GM19035 (cell line): ENCODE measurements at regions not wholly inside any gene's neighbourhood (a gene's known extent, or its start where the extent isn't known, plus 50 kb on each side); places are given as distances from the start of the nearest gene placed in this dataset.

ENCODE experiments used
- ATAC-seq: cut with Tn5 transposase; IDR thresholded peaks from one replicate; pipeline ENCODE4 v1.9.1; 2021; ENCODE audit not compliant: unreplicated experiment

- no peak for ATAC-seq
Measured at GRCh38 chr5:97670447-97670846, 487.4 kb upstream of the RIOK2 start.

DNA sequence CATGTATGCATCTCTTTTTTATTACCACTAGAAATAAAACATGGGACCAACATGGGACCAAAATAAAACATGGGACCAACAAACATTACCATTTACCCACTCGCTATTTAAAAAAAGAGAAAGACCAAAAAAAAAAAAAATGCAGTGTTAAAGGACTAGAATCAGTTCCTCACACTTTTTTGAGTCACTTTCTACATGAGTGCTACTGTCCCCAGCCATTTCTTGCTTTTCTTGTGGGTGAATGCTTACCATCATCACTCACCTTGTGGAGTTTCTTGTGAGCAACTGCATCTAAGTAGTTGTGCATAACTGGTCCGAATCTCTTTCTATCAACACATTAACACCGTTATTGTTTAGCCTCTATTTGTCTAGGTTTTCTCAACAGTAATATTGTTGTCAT, 493.6 kb upstream of the RIOK2 start:
- no peak for ATAC-seq

DNA sequence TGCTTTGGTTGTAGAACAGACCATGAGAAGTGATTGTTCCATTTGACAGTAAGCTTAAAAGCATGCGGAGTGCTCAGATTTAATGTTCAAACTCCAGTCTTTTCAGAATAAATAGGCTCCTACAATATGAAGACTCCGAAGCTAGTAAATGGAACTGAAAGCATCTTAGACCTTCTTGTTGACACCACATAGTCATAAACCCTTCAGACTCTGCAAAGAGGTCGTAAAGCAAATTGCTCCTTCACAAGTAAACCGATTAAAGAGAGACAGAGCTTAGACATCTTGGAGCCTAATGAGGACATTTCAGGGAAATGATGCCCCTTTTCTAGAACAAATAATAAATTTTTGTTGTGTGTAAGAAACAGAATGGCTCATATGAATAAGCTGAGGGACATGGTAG, 511.0 kb upstream of the RIOK2 start:
- no peak for ATAC-seq

- ATAC-seq, result no peak
Measured at GRCh38 chr5:97714424-97714823, 531.4 kb upstream of the RIOK2 start.

DNA sequence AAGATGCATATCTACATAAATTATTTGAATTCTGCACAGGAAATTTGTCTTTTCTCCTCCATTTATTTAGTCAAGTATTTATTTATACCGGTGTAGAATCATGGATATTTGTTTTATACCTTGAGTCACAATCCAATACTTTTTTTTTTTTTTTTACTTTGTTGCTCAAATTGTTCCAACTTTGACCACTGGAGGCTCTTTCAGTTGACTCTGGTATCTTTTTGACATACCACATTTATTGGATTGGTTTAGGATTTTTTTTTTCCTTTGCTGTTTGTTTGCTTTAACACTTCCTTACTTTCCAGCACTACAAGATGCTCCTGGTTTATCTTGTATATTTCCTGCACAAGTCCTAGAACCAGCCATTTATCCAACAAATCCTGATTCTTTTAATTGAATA, 543.1 kb upstream of the RIOK2 start:
- ATAC-seq, result no peak

GRCh38 chr5:97728920-97729319, 545.9 kb upstream of the RIOK2 start:
- ATAC-seq, result no peak

- no peak for ATAC-seq
Measured at GRCh38 chr5:97729938-97730337, 546.9 kb upstream of the RIOK2 start.

DNA sequence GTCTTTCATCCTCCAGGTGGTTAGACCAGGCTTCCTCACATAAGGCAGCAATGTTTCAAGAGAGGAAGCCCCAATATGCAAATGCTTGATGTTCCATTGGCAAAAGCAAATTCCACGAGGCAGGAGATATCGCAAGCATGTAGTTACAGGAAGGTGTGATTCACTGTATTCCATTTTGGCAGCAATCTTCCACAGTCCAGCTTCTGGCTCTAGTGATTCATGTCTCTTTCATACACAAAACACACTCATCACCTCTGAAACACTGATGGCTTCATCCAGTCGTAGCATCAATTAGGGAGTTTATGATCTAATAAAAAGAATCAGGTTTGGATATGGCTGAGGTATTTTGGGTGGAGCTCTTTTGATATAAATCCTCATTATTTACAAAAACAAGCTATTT, 552.2 kb upstream of the RIOK2 start:
- no peak for ATAC-seq

DNA sequence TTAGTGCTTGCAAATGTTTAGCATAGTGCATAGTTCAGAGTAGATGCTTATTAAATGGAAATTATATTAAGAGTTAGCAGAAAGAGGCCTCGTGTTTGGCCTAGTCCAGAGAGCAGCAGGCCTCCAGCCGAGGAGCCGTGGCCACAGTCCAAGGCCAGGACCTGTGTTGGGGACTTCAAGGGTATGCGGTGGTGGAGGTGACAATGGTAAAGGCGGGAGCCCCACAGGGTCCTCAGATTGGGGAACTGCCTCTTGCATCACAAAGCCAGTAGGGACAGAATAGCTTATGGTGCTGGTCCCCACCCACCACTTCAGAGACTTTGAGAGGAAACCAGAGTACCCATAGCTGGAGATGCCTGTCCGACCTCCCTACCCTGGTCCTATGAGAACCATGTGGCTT, 554.6 kb upstream of the RIOK2 start:
- no peak for ATAC-seq

GRCh38 chr5:97745817-97746216, 562.8 kb upstream of the RIOK2 start:
- ATAC-seq, result no peak

DNA sequence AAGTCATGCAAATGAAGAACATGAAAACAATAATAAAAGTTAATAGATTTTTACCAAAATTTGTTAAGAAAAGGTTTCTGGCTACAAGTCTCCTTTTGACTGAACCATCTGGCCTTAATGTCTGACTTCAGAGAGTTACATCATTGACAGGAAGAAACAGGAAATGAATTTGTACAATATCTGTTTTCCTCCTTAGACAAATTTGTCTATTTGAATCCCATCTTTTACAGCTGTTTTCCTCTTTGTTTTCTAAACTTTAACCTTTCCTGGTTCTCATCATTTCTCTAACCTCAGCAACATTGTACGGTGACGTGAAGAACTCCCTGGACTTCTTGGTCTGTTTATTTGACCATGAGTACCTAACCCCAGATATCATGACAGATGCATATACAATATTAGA, 567.5 kb upstream of the RIOK2 start:
- no peak for ATAC-seq

DNA sequence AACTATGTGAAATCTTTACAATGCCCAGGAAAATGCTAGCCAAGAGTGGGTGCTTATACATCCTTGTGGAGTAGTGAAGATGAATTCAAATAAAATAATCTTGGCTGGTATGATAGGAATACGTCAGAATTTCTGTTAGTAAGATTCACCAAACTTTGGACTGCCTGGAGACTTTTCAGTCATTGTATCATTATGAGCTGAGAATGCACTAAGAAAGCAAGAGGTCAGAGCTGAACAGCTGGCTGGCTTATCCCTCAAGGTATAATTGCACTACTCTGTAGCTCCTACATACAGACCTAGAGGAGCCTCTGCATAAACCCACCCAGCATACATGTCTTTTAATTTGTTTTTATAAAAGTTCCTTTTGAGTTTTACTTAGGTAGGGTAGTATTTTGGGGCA, 568.5 kb upstream of the RIOK2 start:
- ATAC-seq, result no peak

- ATAC-seq, result no peak
Measured at GRCh38 chr5:97752871-97753270, 569.8 kb upstream of the RIOK2 start.

DNA sequence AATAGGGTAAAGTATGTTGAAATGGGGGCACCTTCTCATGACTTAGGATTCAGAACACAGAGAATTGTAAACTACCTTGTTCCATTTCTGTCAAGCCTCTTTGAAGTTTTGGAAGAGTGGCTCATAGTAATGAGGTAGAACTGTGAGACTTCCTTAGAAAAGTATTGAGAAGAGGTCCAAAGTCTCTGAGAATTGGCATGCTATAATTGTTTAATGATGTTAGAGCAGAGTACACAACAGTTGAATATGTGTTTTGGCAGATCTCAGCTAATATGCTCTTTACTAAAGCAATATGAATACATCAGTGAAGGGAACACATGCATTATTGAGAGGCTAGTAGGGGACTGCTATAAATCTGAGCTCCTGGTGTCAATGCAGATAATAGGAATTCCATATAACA, 579.4 kb upstream of the RIOK2 start:
- no peak for ATAC-seq

GRCh38 chr5:97764700-97765099, 581.7 kb upstream of the RIOK2 start:
- ATAC-seq, result no peak

- no peak for ATAC-seq
Measured at GRCh38 chr5:97778451-97778850, 595.4 kb upstream of the RIOK2 start.

- no peak for ATAC-seq
Measured at GRCh38 chr5:97788369-97788768, 605.3 kb upstream of the RIOK2 start.

DNA sequence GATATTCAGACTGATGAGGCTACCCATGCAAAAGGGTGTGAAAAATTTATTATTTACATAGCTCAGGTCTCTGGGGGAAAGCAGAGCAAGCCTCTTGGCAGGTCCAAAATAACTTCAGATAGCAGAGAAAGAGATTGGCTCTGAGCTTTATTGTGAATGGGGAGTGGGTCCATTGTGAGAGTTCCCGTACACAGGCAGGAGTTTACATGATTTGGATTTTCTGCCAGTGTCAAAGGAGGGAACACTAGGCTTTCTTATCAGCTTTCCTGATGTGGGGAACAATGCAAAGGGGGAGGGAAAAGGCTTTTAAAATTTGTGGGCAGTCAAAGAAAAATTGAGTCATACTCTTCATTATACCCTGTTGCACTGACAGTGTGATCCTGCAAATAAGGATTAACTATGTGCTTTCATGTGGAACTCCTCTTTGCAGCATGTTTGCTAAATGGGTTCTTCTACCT, 615.0 kb upstream of the RIOK2 start:
- no peak for ATAC-seq

GRCh38 chr5:97801461-97801860, 618.4 kb upstream of the RIOK2 start:
- ATAC-seq, result no peak

- ATAC-seq, result no peak
Measured at GRCh38 chr5:97820138-97820537, 637.1 kb upstream of the RIOK2 start.

DNA sequence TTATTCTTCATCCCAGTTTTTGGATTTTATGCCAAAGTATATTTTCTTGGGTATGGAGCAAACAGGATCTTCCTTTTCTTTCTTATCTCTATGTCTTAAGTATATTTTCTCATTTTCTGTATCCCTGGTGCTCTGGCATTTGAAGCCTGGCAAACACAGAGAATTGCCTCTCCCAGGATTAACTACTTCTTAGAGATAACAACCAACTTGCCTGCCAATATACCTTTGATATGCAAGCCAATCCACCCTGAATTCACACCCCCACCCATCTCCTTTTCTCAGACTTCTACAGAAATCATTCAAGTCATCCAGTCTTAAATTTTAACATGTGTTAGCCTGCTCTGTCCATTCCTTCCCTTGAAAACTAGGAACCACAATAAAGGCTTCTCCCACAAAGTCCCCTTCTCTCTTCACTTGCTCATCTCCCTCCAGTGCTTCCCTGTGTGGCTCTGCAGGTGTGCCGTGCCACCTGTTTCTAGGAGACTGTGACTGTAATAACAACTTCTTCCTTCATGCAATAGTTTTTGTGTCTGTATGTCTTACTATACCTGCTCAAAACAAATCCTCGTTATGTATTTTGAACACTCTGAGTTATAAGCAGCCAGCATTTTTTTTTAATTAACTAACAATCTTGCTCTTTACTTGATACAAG, 649.7 kb upstream of the RIOK2 start:
- no peak for ATAC-seq

- ATAC-seq, result no peak
Measured at GRCh38 chr5:97834561-97834960, 651.5 kb upstream of the RIOK2 start.

DNA sequence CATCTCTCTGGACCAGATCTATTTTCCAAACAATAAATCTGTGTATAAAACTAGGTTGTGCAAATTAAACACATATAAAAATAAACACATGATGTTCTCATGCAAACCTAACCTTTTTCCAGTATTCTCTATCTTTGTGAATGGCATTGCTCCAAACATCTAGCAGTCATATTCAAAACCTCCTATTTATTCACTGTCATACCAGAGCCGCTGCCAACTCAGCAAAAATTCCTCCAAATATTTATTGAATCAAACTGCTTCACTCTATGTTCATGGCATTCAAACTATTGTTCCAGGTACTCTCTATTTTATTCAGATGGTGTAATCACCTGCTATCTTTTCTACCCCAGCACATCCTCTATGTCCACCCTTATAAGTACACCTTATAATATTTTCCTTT, 652.1 kb upstream of the RIOK2 start:
- ATAC-seq, result no peak

DNA sequence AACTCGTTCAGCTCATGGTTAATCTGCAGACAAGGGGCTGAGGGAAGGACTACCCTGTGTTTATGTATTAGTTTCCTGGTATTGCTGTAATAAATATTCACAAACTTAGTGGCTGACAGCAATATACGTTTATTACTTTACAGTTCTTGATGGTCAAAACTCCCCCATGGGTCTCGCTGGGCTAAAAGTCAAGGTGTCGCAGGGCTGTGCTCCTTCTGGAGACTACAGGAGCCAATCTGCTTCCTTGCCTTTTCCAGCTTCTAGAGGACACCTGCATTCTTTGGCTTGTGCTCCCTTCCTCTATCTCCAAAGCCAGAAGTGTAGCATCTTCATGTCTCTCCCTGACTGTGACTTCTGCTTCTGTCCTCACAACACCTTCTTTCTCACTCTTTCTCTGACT, 653.8 kb upstream of the RIOK2 start:
- ATAC-seq, result no peak
